GM21723 (cell line): ENCODE measurements at regions not wholly inside any gene's neighbourhood (a gene's known extent, or its start where the extent isn't known, plus 50 kb on each side); places are given as distances from the start of the nearest gene placed in this dataset.
"Not testable (repeated sequence)": the region's sequence is repeated elsewhere in the genome, so short reads cannot be mapped to it uniquely, and the experiment has no call there.

ENCODE experiments used
- ATAC-seq: cut with Tn5 transposase; IDR thresholded peaks from one replicate; pipeline ENCODE4 v1.9.1; 2021; ENCODE audit warnings: mild to moderate bottlenecking, moderate library complexity; ENCODE audit not compliant: unreplicated experiment

DNA sequence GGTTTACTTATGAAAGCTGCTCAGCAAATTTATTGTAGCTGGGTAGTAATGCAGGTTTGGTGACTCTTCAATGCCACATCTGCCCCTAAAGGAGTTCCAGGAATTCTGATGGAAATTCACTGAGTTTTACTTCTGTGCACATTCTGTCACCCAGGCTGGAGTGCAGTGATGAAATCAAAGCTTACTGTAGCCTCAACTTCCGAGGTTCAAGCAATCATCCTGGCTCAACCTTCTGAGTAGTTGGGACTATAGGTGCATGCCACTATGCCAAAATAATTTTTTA is 150.6 kb upstream of the RUNX1 start:
- ATAC-seq = no peak

DNA sequence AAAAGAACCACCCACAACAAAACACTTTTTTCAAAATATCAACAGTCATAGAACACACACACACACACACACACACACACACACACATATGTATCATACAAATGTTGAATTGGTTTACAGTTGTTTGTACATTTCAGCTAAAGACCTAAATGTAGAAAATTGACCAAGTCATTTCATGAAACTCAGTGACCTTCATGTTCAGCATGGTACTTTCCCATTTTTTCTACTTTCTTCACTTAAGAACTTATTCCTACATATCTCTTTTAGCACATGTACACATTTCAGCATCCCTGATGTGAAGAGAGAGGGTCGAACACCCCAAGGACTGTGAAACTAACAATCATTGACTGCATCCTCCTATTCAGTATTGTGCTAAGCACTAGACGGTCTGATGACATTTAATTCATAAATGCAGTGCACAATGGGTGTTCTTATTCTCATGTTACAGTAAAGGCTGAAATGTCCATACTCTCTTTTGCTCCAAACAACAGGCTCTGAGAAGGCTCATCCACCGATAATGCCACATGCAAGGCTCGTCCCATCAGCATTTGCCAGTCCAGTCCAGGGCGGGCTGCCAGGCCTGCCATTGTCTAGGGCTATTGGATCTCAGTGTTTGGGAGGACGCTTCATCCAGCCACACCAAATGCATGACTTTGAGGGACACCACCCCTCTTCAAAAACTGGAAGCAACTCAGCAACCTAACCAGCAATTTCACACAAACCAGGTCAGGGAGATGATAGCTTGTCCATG is 150.1 kb upstream of the RUNX1 start:
- ATAC-seq = no peak

DNA sequence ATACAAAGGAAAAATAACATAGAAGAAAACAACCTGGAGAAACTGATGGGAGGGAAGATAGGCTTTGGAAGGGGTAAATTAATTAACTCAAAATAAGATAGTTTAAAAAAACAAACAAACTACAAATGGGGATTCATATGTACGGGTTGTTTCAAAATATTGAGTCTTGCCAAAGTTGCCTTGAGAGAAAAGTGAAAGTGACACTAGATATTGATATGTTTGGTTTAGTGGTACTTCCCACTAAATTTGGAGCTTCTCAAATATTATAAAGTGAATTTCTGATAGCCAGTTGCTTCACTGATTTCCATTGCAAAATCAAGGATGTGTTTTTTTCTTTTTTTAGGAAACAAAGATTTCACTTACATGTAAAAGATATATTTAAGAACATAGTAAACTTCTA is 149.5 kb upstream of the RUNX1 start:
- ATAC-seq = no peak

DNA sequence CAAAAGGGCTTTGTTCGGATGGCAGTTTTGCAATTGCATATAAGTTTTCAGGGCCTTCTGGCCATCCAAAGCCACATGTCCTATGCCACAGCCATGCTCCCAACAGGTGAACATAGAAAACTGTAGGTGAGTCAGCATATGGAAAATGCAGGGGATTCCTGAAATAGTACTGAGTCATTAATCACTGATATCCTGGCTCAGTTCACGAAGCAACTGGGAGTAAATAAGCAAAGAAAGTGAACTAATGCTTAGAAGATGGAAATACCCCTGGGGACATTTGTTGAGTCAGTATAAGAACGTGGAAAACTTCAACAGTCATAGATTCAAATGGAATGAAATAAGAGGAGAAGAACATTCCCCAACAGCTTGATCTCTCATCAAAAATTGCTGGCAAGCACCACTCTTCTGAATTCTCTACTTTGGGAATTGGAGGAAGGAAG is 148.9 kb upstream of the RUNX1 start:
- ATAC-seq = no peak

DNA sequence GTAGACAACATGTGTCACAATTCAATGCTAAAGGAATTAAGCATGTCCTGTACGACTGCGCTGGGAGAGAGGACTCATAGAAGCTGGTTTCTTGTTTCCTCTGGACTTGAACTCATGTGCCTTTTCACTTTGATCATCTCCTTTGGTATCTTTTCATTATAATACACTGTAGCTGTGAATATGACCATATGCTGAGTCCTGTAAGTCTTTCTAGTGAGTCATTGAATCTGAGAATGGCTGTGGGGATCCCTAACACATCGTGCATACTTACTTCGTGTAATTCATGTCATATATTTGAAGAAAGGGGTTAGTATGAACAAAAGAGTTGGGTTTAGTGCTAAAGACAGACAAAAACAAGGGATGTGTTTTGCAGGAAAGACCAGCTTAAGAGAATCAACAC is 148.1 kb upstream of the RUNX1 start:
- no peak for ATAC-seq

DNA sequence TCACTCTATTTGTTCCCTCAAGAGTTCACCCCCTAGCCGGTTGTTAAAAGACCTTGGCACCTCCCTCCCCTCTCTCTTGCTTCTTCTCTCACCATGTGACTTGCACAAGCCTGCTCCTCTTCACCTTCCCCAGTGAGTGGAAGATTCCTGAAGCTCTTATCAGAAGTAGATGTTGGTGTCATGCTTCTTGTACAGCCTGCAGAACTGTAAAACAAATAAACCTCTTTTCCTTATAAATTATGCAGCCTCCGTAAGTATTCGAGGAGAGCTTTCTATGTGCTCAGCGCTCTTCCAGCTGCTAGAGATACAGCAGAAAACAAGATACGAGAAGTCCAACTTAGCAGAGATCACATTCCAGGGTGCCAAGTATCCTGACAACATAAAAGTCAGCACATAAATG is 147.0 kb upstream of the RUNX1 start:
- ATAC-seq = no peak

DNA sequence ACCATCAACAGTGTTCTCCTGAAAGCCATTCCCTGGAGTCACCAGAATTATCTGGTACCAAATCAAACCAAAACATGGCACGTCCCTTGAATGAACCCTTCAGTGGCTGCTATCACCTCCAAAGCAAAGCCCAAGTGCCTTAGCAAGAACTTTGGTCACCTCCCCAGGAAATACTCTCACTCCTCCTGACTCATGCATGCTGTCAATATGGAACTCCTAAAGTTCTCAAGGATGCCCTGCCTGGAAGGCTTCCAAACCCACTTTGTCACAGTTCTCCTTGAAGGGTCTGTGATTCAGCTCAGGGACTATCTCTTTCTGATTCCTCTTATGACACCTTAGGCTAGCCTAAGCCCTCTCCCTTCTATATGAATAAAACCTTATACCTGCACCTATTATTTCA is 146.1 kb upstream of the RUNX1 start:
- ATAC-seq = no peak

DNA sequence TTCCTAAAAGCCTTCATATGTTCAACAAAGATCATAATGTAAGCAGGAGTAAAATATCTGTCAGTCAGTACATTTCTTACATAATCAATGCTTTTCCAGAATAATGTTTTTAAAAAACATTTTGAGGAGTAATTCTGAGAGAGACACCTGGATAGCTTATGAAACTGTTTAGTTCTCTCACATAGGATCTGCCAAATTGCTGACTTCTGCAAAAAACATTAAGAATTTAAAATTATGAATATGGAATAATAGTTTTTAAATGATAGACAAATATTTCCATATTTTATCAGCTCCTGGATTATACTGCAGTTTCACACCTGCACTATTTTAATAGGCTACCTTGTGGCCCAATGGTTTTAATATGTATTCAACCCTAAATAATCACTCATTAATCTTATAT is 142.7 kb upstream of the RUNX1 start:
- no peak for ATAC-seq

DNA sequence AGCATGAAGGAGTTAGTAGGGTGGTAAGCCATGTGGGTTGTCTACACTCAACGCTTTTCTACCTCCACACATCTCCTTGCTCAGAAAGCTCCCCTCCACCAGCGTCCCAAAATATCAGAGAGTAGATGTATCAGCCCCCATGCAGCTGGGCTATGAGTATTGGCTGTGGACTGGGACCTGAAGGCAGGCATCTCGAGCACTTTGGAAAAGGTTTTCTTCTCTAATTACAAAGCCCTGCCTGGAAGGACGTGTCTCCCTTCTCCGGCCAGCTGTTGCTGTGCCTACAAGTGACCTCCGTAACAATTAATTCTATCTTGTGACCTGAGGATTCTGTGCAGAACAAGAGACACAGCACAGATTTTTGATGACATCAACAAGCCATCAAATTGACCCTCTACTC is 142.0 kb upstream of the RUNX1 start:
- ATAC-seq = no peak

DNA sequence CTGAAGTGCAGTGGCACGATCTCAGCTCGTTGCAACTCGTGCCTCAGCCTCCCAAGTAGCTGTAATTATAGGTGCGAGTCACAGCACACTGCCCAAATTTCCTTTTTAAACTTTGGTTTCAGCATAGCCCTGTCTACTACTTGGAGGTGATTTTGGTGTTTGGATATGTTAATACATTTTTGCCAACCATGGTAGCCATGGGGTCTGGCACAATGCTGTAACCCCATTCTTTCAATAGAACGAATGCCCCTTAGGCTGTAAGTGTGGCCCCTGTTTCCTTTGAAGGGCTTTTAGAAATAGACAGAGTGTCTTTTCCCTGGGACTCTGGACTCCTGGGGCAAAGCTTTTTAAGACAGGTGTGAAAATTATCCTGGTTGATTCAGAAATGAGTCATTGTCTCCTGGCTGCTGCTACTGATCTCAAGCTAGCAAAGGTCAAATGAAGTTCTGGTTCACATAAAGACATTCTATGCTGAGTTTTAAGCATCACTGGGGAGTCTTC is 141.1 kb upstream of the RUNX1 start:
- no peak for ATAC-seq

DNA sequence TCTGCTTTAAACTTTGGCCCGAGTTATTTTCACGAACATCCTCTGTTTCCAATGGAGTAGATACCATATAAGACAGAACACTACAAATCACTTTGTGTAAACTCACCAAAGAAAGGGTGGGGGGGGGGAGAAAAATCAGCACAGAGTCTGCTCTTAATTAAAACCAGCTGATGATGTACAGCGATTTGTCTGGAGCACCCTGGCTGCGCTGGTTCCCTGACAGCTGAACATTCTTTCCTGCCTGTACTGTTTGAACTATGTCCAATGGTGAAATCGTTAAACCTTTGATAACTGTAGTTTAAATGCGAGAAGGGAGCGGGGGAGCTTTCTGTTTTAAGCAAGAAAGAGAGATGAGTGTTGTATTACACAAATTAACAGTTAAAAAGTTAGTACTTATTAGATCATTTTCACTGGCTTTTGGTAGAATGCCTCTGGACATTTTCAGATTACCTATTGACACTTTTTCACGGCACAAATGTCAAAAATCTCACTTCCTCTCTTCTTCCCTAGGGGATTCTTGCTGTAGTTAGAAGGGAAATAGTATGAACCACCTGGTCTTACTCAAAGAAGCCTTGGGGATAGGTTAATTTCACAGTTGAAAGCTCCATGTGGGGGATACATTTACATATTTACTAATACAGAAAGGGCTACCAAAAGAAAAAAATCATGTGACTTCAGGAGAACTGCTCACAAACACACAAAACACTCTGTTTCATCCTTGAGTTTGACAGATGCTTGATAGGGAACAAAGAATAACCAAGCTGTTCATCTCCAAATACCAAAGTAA is 140.2 kb upstream of the RUNX1 start:
- ATAC-seq = peak; percentile 92

DNA sequence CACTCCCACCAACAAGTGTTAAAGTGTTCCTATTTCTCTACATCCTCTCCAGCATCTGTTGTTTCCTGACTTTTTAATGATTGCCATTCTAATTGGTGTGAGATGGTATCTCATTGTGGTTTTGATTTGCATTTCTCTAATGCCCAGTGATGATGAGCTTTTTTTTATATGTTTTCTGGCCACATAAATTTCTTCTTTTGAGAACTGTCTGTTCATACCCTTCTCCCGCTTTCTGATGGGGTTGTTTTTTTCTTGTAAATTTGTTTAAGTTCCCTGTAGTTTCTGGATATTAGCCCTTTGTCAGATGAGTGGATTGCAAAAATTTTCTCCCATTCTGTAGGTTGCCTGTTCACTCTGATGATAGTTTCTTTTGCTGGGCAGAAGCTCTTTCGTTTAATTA is 134.3 kb upstream of the RUNX1 start:
- not testable (repeated sequence) for ATAC-seq

DNA sequence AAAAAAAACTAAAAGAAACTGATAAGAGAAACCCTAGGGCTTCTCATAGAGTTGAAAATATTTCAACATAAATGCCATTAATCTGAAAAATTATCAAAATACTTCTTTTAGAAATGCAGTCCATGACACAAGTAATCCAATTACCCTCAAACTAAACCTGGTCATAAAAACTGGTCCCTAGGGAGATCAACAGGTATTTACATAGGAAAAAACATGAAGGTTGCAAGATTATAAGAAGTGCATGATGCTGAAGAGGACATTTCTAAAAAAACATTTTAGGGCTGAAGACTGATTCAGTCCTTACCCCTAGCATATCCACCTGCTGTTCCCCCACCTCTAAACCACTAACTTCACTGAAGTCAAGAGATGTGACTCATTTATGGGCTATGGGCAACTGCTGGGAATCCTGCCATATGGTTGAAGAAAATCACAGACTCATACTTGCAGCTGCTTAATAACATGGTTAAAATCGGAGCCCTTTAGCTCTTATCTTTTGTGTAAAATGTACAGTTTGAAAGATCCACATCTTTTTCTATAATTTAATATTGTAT is 131.0 kb upstream of the RUNX1 start:
- no peak for ATAC-seq

DNA sequence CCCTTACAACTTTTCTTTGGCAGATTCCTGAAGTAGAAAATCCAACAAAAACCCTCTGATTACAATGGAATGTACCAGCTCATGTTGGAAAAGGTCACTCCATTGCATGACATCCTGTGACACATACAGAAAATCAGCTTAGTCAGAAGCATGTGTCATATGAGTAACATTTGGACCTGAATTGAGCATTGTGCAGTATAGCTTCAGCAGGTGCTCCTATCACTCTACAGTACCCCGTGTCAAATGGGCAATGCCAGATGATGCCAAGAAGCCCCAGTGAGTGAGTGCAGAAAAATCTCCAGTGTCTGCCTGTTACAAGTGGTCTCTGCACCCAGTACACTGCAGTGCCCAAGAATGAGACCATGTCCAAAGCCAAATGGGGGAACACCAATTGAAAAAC is 129.7 kb upstream of the RUNX1 start:
- no peak for ATAC-seq

DNA sequence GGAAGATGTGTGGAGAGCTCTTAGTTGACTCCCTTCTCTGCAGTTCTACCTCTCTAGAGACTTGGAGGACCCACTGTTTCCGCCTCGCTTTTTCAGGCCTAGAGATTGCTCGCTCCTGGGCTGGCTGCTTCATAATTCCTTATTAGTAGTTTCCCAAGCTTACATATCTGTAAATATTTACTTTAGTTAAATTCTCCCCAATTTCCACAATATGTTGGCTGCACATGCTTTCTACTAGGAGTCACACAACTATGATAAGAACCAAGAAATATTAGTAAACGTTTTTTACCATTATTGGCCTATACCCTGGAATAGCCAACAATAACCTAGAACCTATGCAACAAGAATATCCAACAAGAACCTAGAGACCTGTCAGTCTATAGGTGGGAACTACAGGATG is 129.0 kb upstream of the RUNX1 start:
- ATAC-seq = no peak

DNA sequence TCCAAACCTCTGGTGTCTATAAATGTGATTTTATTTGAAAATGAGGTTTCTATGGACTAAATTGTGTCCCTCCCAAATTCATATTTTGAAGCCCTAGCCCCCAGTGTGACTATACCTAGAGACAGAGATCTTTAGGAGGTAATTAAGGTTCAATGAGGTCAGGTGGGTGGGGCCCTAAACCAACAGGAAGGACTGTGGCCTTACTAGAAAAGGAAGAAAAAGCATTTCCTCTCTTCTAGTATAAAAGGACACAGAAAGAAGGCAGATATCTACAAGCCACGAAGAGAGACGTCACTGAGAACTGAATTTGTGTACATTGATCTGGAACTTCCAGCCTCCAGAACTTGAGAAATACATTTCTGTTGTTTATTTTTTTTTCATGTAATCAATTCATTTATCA is 123.1 kb upstream of the RUNX1 start:
- no peak for ATAC-seq

DNA sequence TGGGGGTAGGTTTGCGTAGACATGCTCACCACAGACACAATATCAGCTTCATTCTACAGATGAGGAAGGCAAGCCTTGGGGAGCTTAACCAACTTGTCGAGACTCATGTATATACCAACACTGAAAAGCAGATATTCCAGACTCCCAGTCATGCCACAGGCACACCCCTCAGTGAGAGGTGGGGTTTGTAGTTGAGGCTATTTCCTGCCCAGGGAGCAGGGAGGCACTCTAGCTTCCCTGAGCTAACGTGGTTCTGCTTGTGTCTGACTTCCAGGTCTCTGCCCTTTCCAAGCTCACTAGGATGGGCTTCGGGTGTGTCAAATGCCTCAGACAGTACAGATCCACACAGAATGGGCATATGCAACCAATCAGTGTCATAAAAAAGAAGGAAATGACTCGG is 122.3 kb upstream of the RUNX1 start:
- ATAC-seq = no peak

DNA sequence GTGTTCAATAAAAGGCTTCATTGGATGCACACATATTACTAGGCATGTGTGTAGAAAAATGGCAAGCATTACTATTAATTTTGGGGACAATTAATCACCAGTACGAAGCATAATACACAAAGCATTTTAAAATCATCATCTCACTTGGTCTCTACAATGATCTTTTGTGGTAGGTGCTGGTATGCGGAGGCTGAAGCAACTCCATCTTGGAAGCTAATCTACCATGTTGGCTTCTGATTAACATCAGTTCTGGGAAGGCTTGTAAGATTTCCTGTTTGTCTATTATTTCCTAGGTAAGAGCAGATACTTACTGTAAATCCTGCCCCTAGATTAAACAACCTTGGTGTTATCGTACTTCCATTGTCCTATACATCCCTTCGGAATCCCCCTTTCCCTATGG is 121.7 kb upstream of the RUNX1 start:
- no peak for ATAC-seq

DNA sequence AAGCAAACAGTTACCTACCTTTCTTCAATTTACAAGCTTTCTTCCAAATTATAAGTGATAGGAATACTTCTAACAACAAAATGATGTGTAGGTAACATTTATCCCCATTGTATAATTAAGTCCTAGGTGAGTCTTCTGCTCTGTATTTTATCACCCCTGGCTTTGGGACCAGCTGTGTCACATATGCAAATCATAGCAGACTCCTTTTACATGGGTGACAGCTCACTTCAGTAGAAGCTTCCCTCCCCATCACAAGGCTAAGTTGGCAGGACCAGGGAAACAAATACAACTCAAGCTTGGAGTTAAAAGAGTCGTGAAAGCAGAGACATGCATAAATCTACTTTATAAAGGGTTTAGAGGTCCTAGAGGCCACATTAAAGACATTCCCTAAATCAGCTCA is 121.1 kb upstream of the RUNX1 start:
- ATAC-seq = no peak

DNA sequence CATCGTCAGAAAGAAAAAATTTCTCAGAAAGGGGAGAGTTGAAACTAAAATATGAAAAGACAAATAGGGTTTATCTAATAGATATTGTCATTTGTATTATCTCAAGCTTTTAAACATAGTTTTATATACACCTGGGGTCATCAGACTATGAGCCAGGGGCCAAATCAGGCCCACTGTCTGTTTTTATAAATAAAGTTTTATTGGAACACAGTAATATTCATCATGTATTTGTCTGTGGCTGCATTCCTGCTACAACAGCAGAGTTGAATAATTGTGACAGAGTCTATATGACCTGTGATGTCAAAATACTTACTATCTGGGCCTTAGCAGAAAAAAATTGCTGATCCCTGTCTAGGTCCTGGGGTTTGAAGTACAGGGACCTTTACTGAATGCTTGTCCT is 120.5 kb upstream of the RUNX1 start:
- no peak for ATAC-seq

DNA sequence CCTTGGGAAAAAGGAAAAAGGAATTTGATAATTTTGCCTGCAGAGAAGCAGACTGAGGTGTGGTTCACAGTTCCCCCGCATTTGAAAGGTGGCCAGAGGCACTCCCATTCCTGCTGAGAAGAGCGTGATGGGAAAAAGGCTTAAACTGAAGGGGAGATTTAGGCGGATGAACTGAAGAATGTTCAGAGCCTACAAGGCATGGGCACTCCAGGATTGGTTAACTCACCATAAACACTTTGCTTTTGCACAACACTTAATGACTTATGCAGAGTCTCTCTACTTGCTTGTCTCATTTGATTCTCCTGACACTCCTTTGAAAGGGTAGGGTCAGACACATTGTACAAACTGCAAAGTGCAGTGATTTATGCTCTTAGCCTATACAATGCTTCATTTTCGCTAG is 119.6 kb upstream of the RUNX1 start:
- no peak for ATAC-seq

DNA sequence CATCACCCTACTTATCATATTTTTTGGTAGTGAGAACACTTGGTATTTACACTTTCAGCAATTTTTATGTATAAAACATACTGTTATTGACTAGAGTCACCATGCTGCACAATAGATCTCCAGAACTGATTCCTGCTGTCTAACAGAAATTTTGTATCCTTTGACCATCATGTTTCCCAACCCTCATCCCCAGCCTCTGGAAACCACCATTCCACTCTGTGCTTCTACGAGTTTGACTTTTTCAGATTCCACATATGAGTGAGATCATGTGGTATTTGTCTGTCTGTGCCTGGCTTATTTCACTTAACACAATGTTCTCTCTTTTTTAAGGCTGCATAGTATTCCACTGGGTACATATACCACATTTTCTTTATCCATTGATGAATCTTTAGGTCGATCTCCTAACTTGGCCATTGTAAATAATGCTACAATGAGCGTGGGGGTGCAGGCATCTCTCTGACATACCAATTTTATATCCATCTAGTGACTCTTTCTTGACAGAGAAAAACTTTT is 115.9 kb upstream of the RUNX1 start:
- no peak for ATAC-seq
